DOHH2 (cell line): ENCODE measurements at regions not wholly inside any gene's neighbourhood (a gene's known extent, or its start where the extent isn't known, plus 50 kb on each side); places are given as distances from the start of the nearest gene placed in this dataset.

Experiments used
- H3F3A ChIP-seq: fragments of 200-600 bp; sonication (generic), shearing (Covaris generic); 2 replicates; pipeline ENCODE4 v1.6.0; 2016; ENCODE audit warnings: antibody characterized with exemption, mild to moderate bottlenecking; ENCODE audit not compliant: control insufficient read depth, insufficient read depth
- H3K27ac ChIP-seq: fragments of 200-600 bp; sonication (generic); 2 replicates; pipeline ENCODE4 v1.5.1; 2014; ENCODE audit warnings: low read depth, mild to moderate bottlenecking, low read length, moderate library complexity
- H3K27me3 ChIP-seq: fragments of 200-600 bp; sonication (generic); 2 replicates; pipeline ENCODE4 v1.6.1; 2014; ENCODE audit warnings: mild to moderate bottlenecking, low read length, mixed read lengths; ENCODE audit not compliant: control insufficient read depth
- H3K36me3 ChIP-seq: fragments of 200-600 bp; sonication (generic); 2 replicates; pipeline ENCODE4 v1.6.1; 2014; ENCODE audit warnings: mild to moderate bottlenecking, low read length, moderate library complexity, mixed read lengths; ENCODE audit not compliant: control insufficient read depth
- H3K4me1 ChIP-seq: fragments of 200-600 bp; sonication (generic); 2 replicates; pipeline ENCODE4 v1.6.1; 2014; ENCODE audit warnings: mild to moderate bottlenecking, low read length, mixed read lengths; ENCODE audit not compliant: control insufficient read depth
- H3K4me2 ChIP-seq: fragments of 200-600 bp; sonication (generic); 2 replicates; pipeline ENCODE4 v1.6.0; 2014; ENCODE audit warnings: mild to moderate bottlenecking, low read length, moderate library complexity
- H3K4me3 ChIP-seq: fragments of 200-600 bp; sonication (generic); 2 replicates; pipeline ENCODE4 v1.5.1; 2014; ENCODE audit warnings: mild to moderate bottlenecking, low read length, mixed read lengths
- H3K79me2 ChIP-seq: fragments of 200-600 bp; sonication (generic); 2 replicates; pipeline ENCODE4 v1.6.1; 2014; ENCODE audit warnings: mild to moderate bottlenecking, low read length, mixed read lengths; ENCODE audit not compliant: control insufficient read depth
- H3K9me2 ChIP-seq: fragments of 200-600 bp; sonication (generic); replicated peaks from 2 replicates; pipeline ENCODE4 v1.6.1; 2014; ENCODE audit warnings: mild to moderate bottlenecking, low read length, mixed read lengths; ENCODE audit not compliant: control insufficient read depth
- H3K9me3 ChIP-seq: fragments of 200-600 bp; sonication (generic); 2 replicates; pipeline ENCODE4 v1.6.1; 2014; ENCODE audit warnings: antibody characterized with exemption, low read length, mixed read lengths; ENCODE audit not compliant: control insufficient read depth, insufficient read depth
- H4K20me1 ChIP-seq: fragments of 200-600 bp; sonication (generic); 2 replicates; pipeline ENCODE4 v1.6.0; 2014; ENCODE audit warnings: low read depth, mild to moderate bottlenecking, antibody characterized with exemption, low read length, moderate library complexity; ENCODE audit not compliant: control insufficient read depth, insufficient read depth
- CTCF ChIP-seq: fragments of 200-600 bp; sonication (generic); IDR thresholded peaks from one replicate; pipeline ENCODE4 v1.5.1; 2014; ENCODE audit warnings: antibody characterized with exemption, mild to moderate bottlenecking, low read depth, low read length; ENCODE audit not compliant: poor library complexity, severe bottlenecking
- EZH2phosphoT487 ChIP-seq: fragments of 200-600 bp; sonication (generic); IDR thresholded peaks from 2 replicates; pipeline ENCODE4 v1.6.1; 2017; ENCODE audit warnings: borderline replicate concordance, mild to moderate bottlenecking, antibody characterized with exemption, low read length, moderate library complexity, mixed read lengths

GRCh38 chr10:59508296-59508695 is 145.9 kb upstream of the FAM13C start:
- Histone ChIP-seq H3K4me2 (no peak overlapping the region), H3K9me3 (no peaks in the 10 kb centered on the region), H3K27me3 (no peaks in the 10 kb centered on the region), H3K36me3 (no peaks in the 10 kb centered on the region), H3K27ac (no peak overlapping the region), H3K4me3 (no peak overlapping the region), H4K20me1 (no peaks in the 10 kb centered on the region), H3K4me1 (no peaks in the 10 kb centered on the region), H3K79me2 (no peaks in the 10 kb centered on the region), H3F3A (no peaks in the 10 kb centered on the region), H3K9me2 (no peaks in the 10 kb centered on the region)
- TF ChIP-seq CTCF (no peak), EZH2phosphoT487 (no peak)

- Histone ChIP-seq H3F3A (no peaks in the 10 kb centered on the region), H3K4me2 (no peak overlapping the region), H3K4me1 (no peaks in the 10 kb centered on the region), H3K9me2 (no peaks in the 10 kb centered on the region), H3K79me2 (no peaks in the 10 kb centered on the region), H3K9me3 (no peaks in the 10 kb centered on the region), H3K4me3 (no peak overlapping the region), H3K27ac (no peak overlapping the region), H3K27me3 (no peaks in the 10 kb centered on the region), H4K20me1 (no peaks in the 10 kb centered on the region), H3K36me3 (no peaks in the 10 kb centered on the region)
- TF ChIP-seq CTCF (no peak), EZH2phosphoT487 (no peak)
Measured at GRCh38 chr10:59505926-59506325, 143.6 kb upstream of the FAM13C start.

- Histone ChIP-seq H4K20me1 (no peaks in the 10 kb centered on the region), H3F3A (no peaks in the 10 kb centered on the region), H3K27ac (no peak overlapping the region), H3K79me2 (no peaks in the 10 kb centered on the region), H3K4me3 (no peak overlapping the region), H3K4me2 (no peak overlapping the region), H3K9me2 (no peaks in the 10 kb centered on the region), H3K27me3 (no peaks in the 10 kb centered on the region), H3K4me1 (no peaks in the 10 kb centered on the region), H3K9me3 (no peaks in the 10 kb centered on the region), H3K36me3 (no peaks in the 10 kb centered on the region)
- TF ChIP-seq CTCF: no peak
- TF ChIP-seq EZH2phosphoT487: no peak
Measured at GRCh38 chr10:59499460-59499859, 137.1 kb upstream of the FAM13C start.

GRCh38 chr10:59493017-59493416 is 130.7 kb upstream of the FAM13C start:
- H3K79me2 ChIP-seq: no peaks in the 10 kb centered on the region
- H3K4me2 ChIP-seq: no peak overlapping the region
- no peak overlapping the region for H3K27ac ChIP-seq
- no peaks in the 10 kb centered on the region for H4K20me1 ChIP-seq
- H3K27me3 ChIP-seq: no peaks in the 10 kb centered on the region
- no peaks in the 10 kb centered on the region for H3K9me2 ChIP-seq
- no peaks in the 10 kb centered on the region for H3K9me3 ChIP-seq
- H3F3A ChIP-seq: no peaks in the 10 kb centered on the region
- no peaks in the 10 kb centered on the region for H3K36me3 ChIP-seq
- H3K4me3 ChIP-seq: no peak overlapping the region
- H3K4me1 ChIP-seq: no peaks in the 10 kb centered on the region
- TF ChIP-seq CTCF (no peak), EZH2phosphoT487 (no peak)
